Stimulated activated naive CD8-positive, alpha-beta T cell treated with anti-CD3 and anti-CD28 coated beads, Interleukin-15, Interleukin-2, amounts not matched to agents 100 ng/mL and 50 ng/mL, for 24 hours (primary cell): ENCODE measurements at regions not wholly inside any gene's neighbourhood (a gene's known extent, or its start where the extent isn't known, plus 50 kb on each side); places are given as distances from the start of the nearest gene placed in this dataset.

Experiments
- H3K27ac Mint-ChIP-seq: one replicate; pipeline ENCODE4 v1.8.0; 2021; ENCODE audit warnings: mild to moderate bottlenecking, mixed read lengths
- H3K27me3 Mint-ChIP-seq: one replicate; pipeline ENCODE4 v1.8.0; 2021; ENCODE audit warnings: mixed read lengths
- H3K36me3 Mint-ChIP-seq: one replicate; pipeline ENCODE4 v1.8.0; 2021; ENCODE audit warnings: low read depth, mixed read lengths
- H3K4me1 Mint-ChIP-seq: one replicate; pipeline ENCODE4 v1.8.0; 2021; ENCODE audit warnings: low read depth, mixed read lengths
- H3K4me3 Mint-ChIP-seq: one replicate; pipeline ENCODE4 v1.8.0; 2021; ENCODE audit warnings: mild to moderate bottlenecking, mixed read lengths
- H3K9me3 Mint-ChIP-seq: one replicate; pipeline ENCODE4 v1.8.0; 2021; ENCODE audit warnings: mixed read lengths

DNA sequence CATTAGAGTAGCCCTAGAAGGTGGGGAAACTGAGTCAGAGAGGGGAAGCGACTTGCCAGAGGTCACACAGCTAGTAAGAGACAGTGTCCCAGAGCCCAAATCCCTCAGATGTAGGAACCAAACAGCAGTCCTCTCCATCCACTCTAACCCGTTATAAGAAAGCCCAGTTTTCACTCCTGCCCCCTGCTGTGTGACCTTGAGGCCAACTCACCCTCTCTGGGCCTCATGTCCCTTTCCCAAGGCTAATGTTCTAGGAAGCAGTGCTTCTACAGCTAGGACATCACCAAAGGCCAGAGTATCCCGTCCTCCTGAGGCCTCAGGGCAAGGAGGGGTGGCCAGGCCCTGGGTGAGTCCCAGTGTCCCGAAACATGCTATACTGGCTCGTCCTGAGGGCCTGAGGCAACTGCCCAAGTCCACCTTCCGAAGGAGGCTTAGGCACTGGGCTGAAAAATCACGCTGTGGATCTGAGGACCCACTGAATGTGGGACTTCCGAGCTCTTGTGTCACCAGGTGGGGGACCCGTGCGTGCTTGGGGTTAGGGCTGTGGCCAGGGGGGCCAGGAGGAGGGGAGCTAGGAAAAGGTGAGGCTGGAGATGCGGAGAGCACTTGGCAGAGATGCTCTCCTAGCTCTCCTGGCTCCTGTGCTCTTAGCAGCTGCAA is 109.2 kb upstream of the SLC6A11 start:
- H3K4me1 Mint-ChIP-seq: peaks cover 4% of the 10 kb centered on the region
- no peak overlapping the region for H3K27ac Mint-ChIP-seq
- no peak overlapping the region for H3K4me3 Mint-ChIP-seq
- H3K9me3 Mint-ChIP-seq: no peaks in the 10 kb centered on the region
- H3K27me3 Mint-ChIP-seq: peaks cover 81% of the 10 kb centered on the region
- no peaks in the 10 kb centered on the region for H3K36me3 Mint-ChIP-seq

DNA sequence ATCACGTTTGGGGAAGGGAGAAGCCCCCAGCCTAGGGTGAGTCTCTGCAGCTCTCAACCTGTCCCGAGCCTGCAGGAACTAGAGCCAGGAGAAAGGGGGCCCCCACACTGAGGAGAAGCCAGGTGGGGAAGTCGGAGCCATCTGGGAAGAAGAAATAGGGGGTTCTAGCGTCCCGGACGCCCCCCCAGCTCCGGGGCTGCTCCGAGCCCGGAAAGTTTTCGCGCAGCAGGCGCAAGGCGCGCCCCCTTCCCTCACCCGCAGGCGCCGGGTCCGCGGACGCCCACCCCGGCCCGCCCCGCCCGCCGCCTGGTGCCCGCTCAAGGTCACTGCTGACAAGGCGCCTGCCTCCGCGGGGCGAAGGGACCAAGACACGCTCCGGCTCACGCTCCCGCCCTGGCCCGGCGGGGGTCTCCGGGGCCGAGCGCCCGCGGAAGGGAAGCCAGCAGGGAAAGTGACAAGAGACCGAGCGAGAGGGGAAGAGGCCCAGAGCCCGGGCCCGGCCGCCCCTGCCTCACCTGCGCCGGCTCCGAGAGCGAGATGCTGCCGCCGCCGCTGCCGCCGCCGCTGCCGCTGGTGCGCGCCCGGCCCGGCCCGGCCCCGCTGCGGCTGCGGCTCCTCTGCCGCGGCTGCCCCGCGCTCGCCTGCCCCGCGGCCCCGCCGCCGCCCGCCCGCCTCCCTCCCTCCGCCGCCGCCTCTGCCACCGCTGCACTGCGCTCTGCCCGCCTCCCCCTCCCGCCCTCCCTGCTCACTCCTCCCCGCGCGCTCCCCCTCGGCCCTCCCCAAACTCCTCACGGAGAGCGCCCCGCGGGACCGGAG is 108.4 kb upstream of the SLC6A11 start:
- peaks cover 80% of the 10 kb centered on the region for H3K27me3 Mint-ChIP-seq
- no peaks in the 10 kb centered on the region for H3K9me3 Mint-ChIP-seq
- H3K27ac Mint-ChIP-seq: no peak overlapping the region
- no peak overlapping the region for H3K4me3 Mint-ChIP-seq
- H3K36me3 Mint-ChIP-seq: no peaks in the 10 kb centered on the region
- H3K4me1 Mint-ChIP-seq: peaks cover 4% of the 10 kb centered on the region

DNA sequence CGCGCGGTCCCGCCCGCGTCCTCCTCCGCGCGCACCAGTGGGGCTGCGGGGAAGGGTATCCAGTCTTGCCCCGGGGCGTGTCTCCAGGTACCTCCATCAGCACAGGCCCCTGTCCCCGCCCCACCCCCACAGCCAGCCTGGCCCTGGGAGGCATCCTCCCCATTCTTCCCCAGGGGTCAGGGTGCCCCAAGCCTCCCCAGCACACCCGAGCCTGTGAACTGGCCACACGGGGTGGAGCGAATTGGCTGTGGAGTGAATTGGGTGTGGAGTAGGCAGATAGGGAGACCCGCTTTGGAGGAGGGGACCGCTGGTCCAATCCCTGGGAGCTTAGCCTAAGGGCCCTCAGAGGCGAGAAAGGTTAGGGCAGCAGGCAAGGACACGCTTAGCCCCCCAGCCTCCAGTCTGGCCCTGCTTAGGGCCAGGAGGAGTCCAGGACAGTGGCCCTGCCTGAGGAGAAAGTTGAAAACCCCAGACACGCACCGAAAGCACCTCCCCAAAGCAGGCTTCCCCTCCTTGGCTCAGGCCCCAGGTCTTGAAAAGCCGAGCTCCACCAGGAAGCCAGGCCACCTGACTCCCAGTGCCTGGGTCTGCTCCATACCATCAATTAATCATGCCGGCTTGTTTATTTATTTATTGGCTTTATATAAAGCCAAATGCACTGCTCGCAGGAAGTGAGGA is 107.7 kb upstream of the SLC6A11 start:
- peaks cover 81% of the 10 kb centered on the region for H3K27me3 Mint-ChIP-seq

DNA sequence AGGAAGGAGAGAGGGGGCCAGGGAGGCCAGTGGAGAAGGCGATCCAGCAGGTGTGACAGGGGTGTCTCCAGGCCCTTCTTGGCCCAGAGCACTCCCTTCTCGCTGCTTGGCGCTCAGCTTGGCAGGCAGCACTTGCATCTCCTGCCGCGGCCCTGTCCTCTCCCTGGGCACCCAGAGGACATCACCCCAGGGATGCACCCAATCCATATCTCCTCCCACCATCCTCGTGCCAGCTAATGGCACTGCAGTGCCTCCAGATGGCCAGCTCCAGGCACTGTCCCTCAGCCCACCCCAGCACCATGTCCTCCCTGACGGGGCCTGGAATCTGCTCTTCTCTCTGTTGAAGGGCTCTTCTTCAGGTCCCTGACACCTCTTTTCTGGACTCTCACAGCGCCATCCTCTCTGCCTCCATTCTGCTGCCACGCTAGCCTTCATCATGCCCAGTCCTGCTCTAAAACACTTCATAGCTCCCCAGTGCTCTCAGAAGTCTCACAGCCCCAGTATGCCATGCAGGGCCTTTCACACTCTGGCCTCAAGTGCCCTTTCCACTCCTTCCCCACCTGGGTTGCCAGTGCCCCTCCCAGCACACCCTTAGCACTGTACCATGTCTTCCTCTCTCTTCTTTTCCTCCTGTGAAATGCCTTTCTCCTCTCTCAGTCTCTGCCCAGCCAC is 106.8 kb upstream of the SLC6A11 start:
- Mint-ChIP-seq H3K27me3 (peaks cover 72% of the 10 kb centered on the region), H3K4me1 (peaks cover 4% of the 10 kb centered on the region), H3K36me3 (no peaks in the 10 kb centered on the region), H3K9me3 (no peaks in the 10 kb centered on the region), H3K27ac (no peak overlapping the region), H3K4me3 (no peak overlapping the region)

More for the DNA sequence above, 107.7 kb upstream of the SLC6A11 start:
- peaks cover 4% of the 10 kb centered on the region for H3K4me1 Mint-ChIP-seq
- H3K9me3 Mint-ChIP-seq: no peaks in the 10 kb centered on the region
- no peaks in the 10 kb centered on the region for H3K36me3 Mint-ChIP-seq
- H3K27ac Mint-ChIP-seq: no peak overlapping the region
- no peak overlapping the region for H3K4me3 Mint-ChIP-seq

DNA sequence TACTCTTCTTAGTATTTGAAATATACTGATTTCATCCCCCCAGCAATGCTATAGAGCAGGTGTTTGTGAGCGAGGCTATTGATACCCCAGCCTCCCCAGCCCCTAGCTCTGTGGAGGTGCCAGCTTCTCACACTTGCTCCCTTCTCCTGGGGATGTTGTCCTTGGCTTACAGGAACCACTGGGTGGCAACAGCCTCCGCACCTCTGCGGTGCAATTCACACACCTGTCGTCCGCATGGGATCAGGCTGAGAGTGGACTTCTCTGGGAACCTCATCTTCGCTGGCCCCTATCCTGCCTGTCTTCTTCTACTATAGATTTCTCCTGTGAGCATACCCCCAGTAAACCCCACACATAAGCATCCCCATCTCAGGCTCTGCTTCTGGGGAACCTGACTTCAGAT is 103.9 kb upstream of the SLC6A11 start:
- Mint-ChIP-seq H3K27me3 (peaks cover 45% of the 10 kb centered on the region), H3K4me1 (peaks cover 1% of the 10 kb centered on the region), H3K9me3 (no peaks in the 10 kb centered on the region), H3K4me3 (no peak overlapping the region), H3K27ac (no peak overlapping the region), H3K36me3 (no peaks in the 10 kb centered on the region)

DNA sequence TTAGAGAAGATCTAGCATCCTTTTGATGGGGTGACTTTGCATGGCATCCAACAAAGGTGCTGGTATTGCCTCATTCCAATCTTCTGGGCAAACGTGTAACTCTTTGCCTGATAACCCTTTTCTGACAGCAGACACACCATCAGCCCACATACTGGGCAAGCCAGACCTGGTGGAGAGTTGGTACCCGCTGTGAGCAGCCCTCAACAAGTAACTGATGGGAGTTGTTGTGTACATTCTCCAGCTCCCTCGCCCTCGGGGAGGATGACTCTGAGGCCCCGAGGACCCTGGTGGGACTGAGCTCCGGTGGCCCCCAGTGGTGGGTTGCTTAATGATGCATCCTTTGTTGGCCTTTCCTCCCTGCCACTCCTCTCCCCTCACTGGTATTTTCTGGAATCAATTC is 102.4 kb upstream of the SLC6A11 start:
- peaks cover 40% of the 10 kb centered on the region for H3K27me3 Mint-ChIP-seq
- H3K4me1 Mint-ChIP-seq: no peaks in the 10 kb centered on the region
- no peak overlapping the region for H3K4me3 Mint-ChIP-seq
- H3K27ac Mint-ChIP-seq: no peak overlapping the region
- H3K9me3 Mint-ChIP-seq: no peaks in the 10 kb centered on the region
- H3K36me3 Mint-ChIP-seq: no peaks in the 10 kb centered on the region

DNA sequence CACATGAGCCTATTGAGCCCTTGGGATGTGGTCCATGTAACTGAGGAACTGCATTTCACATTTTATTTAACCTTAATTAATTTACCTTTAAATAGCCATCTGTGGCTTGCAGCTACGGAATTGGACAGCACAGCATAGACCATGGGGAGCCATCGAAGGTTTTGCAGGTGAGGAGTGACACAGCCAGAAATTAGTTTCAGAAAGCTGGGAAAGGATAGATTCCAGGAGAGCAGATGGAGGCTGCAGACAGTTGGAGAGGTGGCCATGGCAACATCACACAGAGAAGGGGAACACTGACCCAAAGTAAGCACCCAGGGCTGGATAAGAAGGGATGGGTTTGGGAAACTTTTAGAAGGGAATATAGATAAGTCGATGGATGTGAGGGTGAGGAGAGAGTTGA is 100.1 kb upstream of the SLC6A11 start:
- Mint-ChIP-seq H3K27me3 (peaks cover 22% of the 10 kb centered on the region), H3K36me3 (no peaks in the 10 kb centered on the region), H3K27ac (no peak overlapping the region), H3K4me1 (no peaks in the 10 kb centered on the region), H3K9me3 (no peaks in the 10 kb centered on the region), H3K4me3 (no peak overlapping the region)

DNA sequence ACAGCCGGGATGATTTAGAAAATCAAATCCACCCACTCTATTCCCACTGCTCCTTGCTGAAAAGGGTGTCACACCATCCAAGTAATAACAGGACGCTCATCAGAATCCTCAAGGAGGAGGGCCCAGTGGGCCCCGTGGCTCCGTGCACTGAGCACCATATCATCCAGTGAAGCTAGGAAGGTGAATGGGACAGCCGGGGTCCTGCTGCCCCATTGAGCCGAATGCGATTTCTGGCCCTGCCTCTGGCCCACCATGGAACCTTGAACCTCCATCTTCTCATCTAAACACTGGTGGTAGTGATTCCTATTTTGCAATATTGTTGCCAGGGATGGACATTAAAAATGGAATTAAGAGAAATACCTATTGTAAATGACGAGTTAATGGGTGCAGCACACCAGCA is 99.1 kb upstream of the SLC6A11 start:
- Mint-ChIP-seq H3K36me3 (no peaks in the 10 kb centered on the region), H3K4me1 (no peaks in the 10 kb centered on the region), H3K27me3 (peaks cover 16% of the 10 kb centered on the region), H3K9me3 (no peaks in the 10 kb centered on the region), H3K27ac (no peak overlapping the region), H3K4me3 (no peak overlapping the region)

DNA sequence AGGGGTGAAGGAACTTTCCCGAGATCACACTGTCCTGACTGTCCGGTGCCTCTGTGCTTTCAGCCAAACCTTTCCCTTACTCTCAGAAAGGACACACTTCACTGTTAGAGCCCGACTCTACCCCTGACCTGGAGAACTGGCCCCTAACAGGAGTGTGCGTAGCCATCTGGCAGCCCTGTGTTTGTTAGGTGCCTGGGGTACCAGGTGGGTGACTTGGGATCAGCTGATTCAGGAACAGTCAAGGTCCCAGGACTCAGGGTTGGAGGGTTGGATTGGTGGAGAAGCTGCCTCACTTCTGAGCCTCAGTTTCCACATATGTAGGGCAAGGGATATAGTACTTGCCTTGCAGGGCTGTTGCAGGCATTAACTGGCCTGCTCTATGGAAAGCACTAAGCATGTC is 98.3 kb upstream of the SLC6A11 start:
- no peaks in the 10 kb centered on the region for H3K9me3 Mint-ChIP-seq
- H3K4me1 Mint-ChIP-seq: no peaks in the 10 kb centered on the region
- no peaks in the 10 kb centered on the region for H3K36me3 Mint-ChIP-seq
- peaks cover 10% of the 10 kb centered on the region for H3K27me3 Mint-ChIP-seq
- H3K27ac Mint-ChIP-seq: no peak overlapping the region
- no peak overlapping the region for H3K4me3 Mint-ChIP-seq

DNA sequence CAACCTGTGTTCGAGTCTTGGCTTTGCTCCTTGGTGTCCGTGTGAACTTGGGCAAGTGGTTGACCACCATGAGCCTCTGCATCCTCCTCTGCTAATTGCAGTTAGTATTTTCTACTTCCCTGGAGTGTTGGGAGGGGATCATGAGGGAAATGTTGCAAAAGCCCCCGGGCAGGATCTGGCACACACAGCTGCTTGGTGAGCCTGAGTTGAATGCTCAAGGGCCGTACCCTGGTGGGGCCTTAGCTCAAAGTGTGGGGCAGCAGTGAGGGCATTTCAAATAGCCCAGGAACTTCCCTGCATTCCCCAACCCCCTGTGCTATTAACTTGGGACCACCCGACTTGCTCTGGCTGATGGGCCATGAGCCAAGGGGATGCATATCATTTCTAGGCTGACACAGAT is 94.9 kb upstream of the SLC6A11 start:
- H3K36me3 Mint-ChIP-seq: no peaks in the 10 kb centered on the region
- no peaks in the 10 kb centered on the region for H3K9me3 Mint-ChIP-seq
- H3K27me3 Mint-ChIP-seq: peaks cover 5% of the 10 kb centered on the region
- H3K4me3 Mint-ChIP-seq: no peak overlapping the region
- no peaks in the 10 kb centered on the region for H3K4me1 Mint-ChIP-seq
- no peak overlapping the region for H3K27ac Mint-ChIP-seq

DNA sequence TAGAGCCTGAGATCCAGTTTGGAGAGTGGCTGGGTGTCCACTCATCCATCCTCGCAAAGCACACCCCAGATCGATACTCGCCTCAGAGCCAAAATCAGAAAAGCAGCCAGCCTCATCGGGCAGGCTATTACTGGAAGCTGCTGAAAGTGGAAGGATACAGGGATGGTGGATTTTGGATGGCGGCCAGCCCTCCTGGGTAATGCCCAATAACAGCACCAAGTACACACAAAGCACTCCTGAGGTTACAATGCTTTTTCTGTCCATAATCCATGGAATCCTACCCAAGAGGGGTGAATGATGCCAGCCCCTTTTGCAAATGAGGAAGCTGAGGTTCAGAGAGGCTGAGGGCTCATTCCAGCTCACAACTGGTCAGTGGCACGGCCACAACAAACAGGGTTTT is 93.1 kb upstream of the SLC6A11 start:
- Mint-ChIP-seq H3K27ac (no peak overlapping the region), H3K4me3 (no peak overlapping the region), H3K36me3 (no peaks in the 10 kb centered on the region)

DNA sequence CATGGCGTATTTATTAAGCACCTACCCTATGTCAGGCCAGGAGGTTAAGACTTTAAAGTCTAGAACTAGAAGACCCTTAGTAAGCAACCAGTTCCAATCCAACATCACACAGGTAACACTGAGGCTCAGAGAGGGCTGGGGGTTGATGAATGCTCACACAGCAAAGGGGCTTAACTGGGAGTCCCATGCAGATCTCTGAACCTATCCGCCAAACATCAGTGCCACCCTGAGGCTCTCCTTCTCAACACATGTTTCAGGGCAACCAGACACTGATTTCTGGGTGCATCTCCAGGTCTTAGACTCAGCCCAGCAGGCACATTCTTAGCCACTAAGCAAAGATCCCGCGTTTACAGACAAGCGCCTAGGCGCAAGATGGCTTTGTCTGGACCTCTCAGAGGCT is 92.0 kb upstream of the SLC6A11 start:
- Mint-ChIP-seq H3K27me3 (peaks cover 13% of the 10 kb centered on the region), H3K36me3 (no peaks in the 10 kb centered on the region), H3K27ac (no peak overlapping the region), H3K4me3 (no peak overlapping the region), H3K9me3 (no peaks in the 10 kb centered on the region), H3K4me1 (no peaks in the 10 kb centered on the region)

More for the DNA sequence above, 93.1 kb upstream of the SLC6A11 start:
- Mint-ChIP-seq H3K9me3 (no peaks in the 10 kb centered on the region), H3K4me1 (no peaks in the 10 kb centered on the region), H3K27me3 (peaks cover 7% of the 10 kb centered on the region)

DNA sequence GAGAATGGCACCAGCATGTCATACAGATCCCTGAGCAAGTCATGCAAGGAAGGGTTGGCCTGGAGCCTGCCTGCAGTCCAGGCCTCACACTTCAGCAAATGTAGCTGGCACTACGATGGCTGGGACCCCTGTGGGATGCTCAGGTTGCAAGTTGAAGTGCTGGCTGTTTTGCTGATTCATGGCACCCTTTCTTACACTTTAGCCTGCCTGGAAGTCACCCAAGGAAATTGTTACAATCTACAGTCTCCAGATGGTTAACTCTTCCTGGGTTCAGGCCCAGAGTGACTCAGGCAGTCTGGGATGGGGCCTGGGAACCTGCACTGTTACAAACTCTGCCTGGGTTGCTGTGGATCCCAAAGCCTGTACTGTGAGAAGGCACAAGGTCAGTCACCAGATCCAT is 91.0 kb upstream of the SLC6A11 start:
- Mint-ChIP-seq H3K4me3 (no peak overlapping the region), H3K27ac (no peak overlapping the region), H3K4me1 (no peaks in the 10 kb centered on the region), H3K36me3 (no peaks in the 10 kb centered on the region), H3K9me3 (no peaks in the 10 kb centered on the region), H3K27me3 (peaks cover 15% of the 10 kb centered on the region)

DNA sequence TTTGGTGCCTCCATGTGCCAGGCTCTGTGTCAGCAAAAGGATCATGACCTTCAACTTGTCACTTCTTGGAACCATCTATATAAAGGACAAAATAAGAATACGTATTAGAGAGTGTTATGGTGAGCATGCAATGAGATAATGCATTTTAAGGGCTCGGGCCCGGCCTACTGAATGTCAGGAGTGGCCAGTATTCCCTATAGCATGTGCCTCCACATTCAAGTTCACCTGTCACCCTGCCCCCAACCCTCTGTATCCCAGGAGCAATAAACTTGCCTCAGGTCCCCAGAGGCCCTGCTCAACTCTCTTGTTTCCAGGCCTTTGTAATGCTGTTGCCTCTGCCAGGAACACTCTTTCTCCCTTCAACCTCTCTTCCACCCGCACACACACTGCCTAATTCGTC is 90.2 kb upstream of the SLC6A11 start:
- Mint-ChIP-seq H3K9me3 (no peaks in the 10 kb centered on the region), H3K4me1 (no peaks in the 10 kb centered on the region), H3K27ac (no peak overlapping the region), H3K36me3 (no peaks in the 10 kb centered on the region), H3K27me3 (peaks cover 12% of the 10 kb centered on the region), H3K4me3 (no peak overlapping the region)

DNA sequence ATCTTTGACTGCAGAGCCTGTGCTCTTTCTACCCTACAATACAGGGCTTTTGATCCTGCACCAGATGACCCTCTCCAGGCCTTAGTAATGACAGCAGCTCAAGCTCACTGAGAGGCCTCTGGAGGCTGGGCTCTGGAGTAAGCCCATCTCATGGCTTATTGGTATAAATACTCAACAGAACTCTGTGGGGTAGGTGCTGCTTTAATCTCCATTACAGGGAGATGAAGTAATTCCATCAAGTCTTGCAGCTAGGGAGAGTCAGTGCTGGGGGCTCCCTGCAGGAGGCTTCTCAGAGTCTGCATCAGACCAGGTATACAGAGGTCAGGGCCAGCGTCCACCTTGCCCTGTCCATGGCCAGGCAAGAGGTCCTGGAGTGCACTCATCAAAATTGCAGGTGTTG is 89.2 kb upstream of the SLC6A11 start:
- Mint-ChIP-seq H3K36me3 (no peaks in the 10 kb centered on the region), H3K27ac (no peak overlapping the region), H3K9me3 (no peaks in the 10 kb centered on the region), H3K27me3 (peaks cover 10% of the 10 kb centered on the region), H3K4me1 (no peaks in the 10 kb centered on the region), H3K4me3 (no peak overlapping the region)
